EL (cell line): ENCODE measurements at regions not wholly inside any gene's neighbourhood (a gene's known extent, or its start where the extent isn't known, plus 50 kb on each side); places are given as distances from the start of the nearest gene placed in this dataset.
"Not testable (repeated sequence)": the region's sequence is repeated elsewhere in the genome, so short reads cannot be mapped to it uniquely, and the experiment has no call there.

Experiments used
- DNase-seq: peaks from one replicate; pipeline ENCODE4 v3.0.0-alpha.2; 2016

GRCh38 chr5:21482522-21482921 lies 1370.6 kb downstream of the CDH12 start:
- DNase-seq = not testable (repeated sequence)

GRCh38 chr5:21481320-21482270 lies 1371.5 kb downstream of the CDH12 start:
- DNase-seq = not testable (repeated sequence)

- not testable (repeated sequence) for DNase-seq
Observed at GRCh38 chr5:21480054-21480453, 1373.1 kb downstream of the CDH12 start.

DNA sequence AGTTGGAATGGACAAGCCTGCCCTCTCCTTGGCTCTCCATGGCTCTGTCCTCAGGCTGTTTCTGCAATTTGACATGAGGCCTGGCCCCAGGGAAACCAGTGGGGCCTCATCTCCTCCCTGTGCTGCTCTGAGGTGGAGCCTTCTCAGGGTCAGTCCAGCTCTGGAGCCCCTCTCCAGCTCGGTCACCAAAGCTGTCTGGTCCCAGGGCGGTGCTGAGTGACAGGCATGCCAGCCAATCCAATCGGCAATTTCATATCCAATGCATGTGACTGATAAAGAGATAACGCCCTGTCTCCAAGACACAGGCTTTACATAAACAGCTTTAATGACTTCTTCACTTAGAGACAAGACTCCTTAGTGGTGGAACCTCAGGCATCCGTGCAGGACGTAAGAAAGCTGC lies 1379.2 kb downstream of the CDH12 start:
- not testable (repeated sequence) for DNase-seq

GRCh38 chr5:21473436-21473835 lies 1379.7 kb downstream of the CDH12 start:
- DNase-seq = not testable (repeated sequence)

- not testable (repeated sequence) for DNase-seq
Observed at GRCh38 chr5:21471691-21472090, 1381.5 kb downstream of the CDH12 start.

DNA sequence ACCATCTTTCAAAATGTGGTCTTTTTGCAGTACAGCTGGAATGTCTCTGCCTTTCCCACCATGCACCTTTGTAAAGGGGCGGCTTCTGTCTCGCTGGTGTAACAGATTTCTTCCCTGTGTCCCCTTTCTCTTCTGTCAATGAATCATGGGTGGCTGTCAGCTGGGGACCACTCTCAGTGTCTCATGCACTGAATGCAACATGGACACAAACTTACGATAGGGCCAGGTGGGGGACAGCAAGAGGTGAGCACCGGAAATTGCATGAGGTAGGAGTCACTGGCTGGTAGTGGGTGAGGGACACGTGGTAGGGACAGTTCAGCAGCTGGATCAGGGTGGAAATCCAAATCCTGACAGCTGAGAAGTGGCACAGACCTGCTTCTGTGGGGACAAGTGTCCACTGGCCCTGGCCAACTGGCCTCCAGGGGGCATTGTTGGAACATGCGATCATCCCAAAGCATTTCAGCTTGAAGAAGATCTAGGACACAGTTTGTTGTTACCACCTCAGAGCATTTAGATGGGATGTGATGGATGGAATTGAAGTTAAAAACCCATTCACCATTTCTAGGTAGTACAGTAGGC lies 1383.5 kb downstream of the CDH12 start:
- peak; percentile 8 for DNase-seq

DNA sequence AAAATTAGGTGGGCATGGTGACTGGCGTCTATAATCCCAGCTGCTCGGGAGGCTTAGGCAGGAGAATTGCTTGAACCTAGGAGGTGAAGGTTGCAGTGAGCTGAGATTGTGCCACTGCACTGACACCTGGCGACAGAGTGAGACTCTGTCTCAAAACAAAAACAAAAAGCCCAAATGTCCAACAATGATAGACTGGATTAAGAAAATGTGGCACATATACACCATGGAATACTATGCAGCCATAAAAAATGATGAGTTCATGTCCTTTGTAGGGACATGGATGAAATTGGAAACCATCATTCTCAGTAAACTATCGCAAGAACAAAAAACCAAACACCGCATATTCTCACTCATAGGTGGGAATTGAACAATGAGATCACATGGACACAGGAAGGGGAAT lies 1385.6 kb downstream of the CDH12 start:
- DNase-seq = not testable (repeated sequence)

DNA sequence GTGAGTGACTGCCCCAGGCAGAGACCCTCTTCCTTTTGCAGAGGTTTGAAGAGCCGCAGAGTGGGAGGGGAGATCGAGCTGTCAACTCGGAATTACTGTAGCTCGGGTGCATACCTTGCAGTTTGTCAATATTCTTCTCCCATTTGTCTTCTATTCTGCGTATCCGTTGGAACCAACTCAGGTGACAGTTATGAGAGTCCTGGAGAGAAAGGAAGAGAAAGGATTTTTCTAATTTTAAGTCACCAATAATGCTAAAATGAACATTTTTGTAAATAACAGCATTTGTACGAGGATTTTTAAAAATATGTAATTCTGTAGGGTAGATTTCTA lies 1393.4 kb downstream of the CDH12 start:
- not testable (repeated sequence) for DNase-seq

DNA sequence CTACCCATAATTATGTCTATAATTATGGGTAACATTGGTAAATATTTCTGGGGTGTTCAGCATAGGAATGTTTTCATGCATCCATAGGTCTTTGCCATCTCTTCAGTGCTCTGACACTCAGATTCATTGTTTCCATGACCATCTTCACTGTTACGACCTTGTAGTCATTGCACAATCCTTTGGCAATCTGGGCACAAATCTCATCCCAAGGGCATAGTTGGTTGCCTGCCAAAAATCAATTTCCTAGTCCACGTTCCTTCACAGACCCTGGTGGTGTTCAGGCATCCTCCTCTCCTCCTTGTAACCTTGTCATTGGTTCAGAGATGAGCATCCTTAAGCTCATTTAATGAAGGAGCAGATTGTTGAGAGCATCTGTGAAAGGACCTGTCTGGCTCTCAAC lies 1400.7 kb downstream of the CDH12 start:
- no peak for DNase-seq

GRCh38 chr5:21432646-21433045 lies 1420.5 kb downstream of the CDH12 start:
- DNase-seq = no peak

- DNase-seq = no peak
Observed at GRCh38 chr5:21424907-21425306, 1428.2 kb downstream of the CDH12 start.

DNA sequence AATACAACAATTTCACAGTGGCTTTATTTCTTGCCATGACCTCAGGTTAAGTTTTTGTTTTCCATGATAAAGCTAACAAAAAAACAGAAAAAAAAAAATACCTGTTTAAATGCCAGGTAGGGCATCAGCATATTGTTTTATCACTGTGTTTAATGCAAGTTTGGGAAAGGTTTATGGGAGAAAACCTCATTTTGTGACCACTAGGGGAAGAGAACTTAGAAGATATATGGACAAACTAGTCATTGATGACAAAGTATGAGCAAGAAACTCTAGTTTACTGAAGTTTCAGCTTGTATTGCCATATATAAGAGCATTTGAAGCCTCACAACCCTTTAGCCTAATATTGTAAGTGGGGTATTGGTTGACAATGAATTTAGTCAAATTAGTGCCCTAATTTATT lies 1431.4 kb upstream of the CDH18 start:
- no peak for DNase-seq

GRCh38 chr5:21402089-21402488 lies 1414.1 kb upstream of the CDH18 start:
- not testable (repeated sequence) for DNase-seq

- DNase-seq = no peak
Observed at GRCh38 chr5:21398511-21398910, 1410.5 kb upstream of the CDH18 start.

DNA sequence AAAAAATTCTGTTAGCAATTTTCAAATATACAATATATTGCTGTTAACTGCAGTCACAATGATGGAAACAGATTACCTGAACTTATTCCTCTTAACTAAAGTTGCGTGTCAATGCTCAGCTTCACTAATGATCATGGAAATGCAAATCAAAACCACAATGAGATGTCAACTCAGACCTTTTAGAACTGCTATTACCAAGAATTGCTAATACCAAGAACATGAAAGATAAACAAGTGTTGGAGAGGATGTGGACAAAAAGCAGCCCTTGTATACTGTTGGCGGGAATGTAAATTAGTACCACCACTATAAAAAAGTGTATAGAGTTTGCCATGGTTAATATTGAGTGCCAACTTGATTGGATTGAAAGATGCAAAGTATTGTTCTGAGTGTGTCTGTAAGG lies 1409.7 kb upstream of the CDH18 start:
- no peak for DNase-seq

GRCh38 chr5:21391506-21391905 lies 1403.5 kb upstream of the CDH18 start:
- DNase-seq = no peak

GRCh38 chr5:21360754-21361153 lies 1372.8 kb upstream of the CDH18 start:
- DNase-seq = not testable (repeated sequence)

DNA sequence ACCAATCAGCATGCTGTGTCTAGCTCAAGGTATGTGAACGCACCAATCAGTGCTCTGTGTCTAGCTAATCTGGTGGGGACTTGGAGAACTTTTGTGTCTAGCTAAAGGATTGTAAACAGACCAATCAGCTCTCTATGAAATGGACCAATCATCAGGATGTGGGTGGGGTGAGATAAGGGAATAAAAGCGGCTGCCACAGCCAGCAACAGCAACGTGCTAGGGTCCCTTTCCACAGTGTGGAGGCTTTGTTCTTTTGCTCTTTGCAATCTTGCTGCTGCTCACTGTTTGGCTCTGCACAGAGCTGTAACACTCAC lies 1353.9 kb upstream of the CDH18 start:
- not testable (repeated sequence) for DNase-seq

DNA sequence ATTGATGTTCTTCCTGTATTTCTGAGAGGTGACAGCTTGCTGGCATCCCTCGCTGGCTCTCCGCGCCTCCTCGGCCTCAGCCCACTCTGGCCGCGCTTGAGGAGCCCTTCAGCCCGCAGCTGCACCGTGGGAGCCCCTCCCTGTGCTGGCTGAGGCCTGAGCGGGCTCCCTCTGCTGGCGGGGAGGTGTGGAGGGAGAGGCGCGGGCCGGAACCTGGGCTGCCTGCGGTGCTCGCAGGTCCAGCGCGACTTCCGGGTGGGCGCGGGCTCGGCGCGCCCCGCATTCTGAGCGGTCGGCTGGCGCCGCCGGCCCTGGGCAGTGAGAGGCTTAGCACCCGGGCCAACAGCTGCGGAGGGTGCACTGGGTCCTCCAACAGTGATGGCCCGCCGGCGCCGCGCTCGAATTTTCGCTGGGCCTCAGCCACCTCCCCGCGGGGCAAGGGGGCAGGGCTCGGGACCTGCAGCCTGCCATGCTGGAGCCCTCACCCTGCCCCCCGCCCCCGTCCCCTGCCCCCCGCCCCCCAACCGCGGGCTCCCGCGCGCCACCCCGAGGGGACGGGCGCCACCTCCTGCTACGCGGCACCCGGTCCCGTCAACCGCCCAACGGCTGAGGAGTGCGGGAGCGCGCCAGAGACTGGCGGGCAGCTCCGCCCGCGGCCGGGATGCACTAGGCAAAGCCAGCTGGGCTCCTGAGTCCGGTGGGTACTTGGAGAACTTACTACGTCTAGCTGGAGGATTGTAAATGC lies 1353.4 kb upstream of the CDH18 start:
- not testable (repeated sequence) for DNase-seq

GRCh38 chr5:21340233-21340632 lies 1352.2 kb upstream of the CDH18 start:
- DNase-seq = not testable (repeated sequence)

DNA sequence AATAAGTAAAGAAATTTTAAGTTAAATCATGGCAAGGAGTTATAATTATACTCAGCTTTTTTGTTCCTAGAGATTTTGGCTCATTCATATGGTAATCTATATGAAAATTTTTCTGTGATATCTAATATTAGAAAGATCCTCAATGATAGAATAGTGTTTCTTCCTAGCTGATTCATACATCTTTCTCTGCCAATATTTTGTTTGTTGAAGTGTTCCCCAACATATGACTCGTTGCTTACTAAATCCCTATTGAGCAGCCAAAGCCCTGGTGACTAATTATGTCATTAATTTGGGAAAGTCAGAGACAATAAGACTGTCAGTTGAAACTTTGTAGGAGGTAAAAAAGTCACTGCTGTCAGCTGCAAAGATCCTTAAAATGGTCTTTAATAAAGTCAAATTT lies 1348.5 kb upstream of the CDH18 start:
- DNase-seq = not testable (repeated sequence)

DNA sequence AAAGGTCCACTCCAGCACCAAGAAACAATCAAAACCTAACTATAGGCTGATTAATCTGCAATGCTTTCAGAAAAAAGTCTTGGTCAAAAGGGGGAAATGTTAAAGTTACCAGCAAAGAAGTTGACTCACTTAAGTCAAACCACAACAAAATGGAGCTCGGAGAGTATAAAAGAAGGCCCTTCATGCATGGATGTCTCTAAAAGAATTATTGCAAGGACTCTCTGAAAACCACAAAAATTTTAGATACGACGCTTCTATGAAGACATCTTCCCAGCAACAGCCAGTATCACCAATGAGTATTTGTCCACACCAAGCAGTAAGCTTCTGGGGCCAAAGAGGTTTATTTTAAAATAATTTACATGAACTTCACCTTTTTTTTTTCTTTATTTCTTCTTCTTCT lies 1327.4 kb upstream of the CDH18 start:
- not testable (repeated sequence) for DNase-seq

GRCh38 chr5:21301205-21301604 lies 1313.2 kb upstream of the CDH18 start:
- not testable (repeated sequence) for DNase-seq
